ENCODE measurements at regions not wholly inside any gene's neighbourhood (a gene's known extent, or its start where the extent isn't known, plus 50 kb on each side); places are given as distances from the start of the nearest gene placed in this dataset.

GRCh38 chr12:92259291-92259690 lies 113.6 kb upstream of the BTG1 start:
- BruUV-seq (replicated peaks), result no TSS peak

More at GRCh38 chr12:92259291-92259690, 113.6 kb upstream of the BTG1 start:
- CTCF ChIA-PET, result interaction anchor here (0.6 to 0.7 kb wide), 2 partner anchors 83 to 657 kb away, joined by 3 read pairs; no protein-coding TSS in a partner anchor
- POLR2A ChIA-PET, result no interaction called here
- no peak overlapping the region for H2AFZ ChIP-seq (ENCODE audit: control insufficient read depth, low read depth, low read length)
- no peak overlapping the region for H3K4me3 ChIP-seq
- intact Hi-C loops (cut with micrococcal nuclease; ENCODE audit: unreplicated experiment), result no loop called here
- H3K36me3 ChIP-seq (ENCODE audit: control insufficient read depth in 2 of 2, insufficient read depth in 2 of 2, low read length in 1 of 2), result no peaks in the 10 kb centered on the region
- no peaks in the 10 kb centered on the region for H3K27me3 ChIP-seq (replicated peaks in 1 of 2; ENCODE audit: control insufficient read depth in 2 of 2, insufficient read depth in 2 of 2, low read length in 1 of 2)
- DNase-seq (ENCODE audit: low read depth, low spot score), result no peak
- H4K20me1 ChIP-seq (ENCODE audit: control insufficient read depth, insufficient read depth), result no peaks in the 10 kb centered on the region
- no peak for FAIRE-seq
- no peak for TF ChIP-seq MLLT1 (IDR thresholded peaks at IDR 0.05)
- no peak for TF ChIP-seq IRF5 (IDR thresholded peaks at IDR 0.05; ENCODE audit: borderline replicate concordance)
- no peak overlapping the region for H3K9ac ChIP-seq (ENCODE audit: control insufficient read depth, insufficient read depth, low read length)
- H3K4me2 ChIP-seq (ENCODE audit: control insufficient read depth, insufficient read depth), result no peak overlapping the region
- no peaks in the 10 kb centered on the region for H3K4me1 ChIP-seq (ENCODE audit: control insufficient read depth, insufficient read depth, low read length)
- H3K9me3 ChIP-seq (replicated peaks; ENCODE audit: control insufficient read depth, insufficient read depth, low read length), result no peaks in the 10 kb centered on the region
- H3K27ac ChIP-seq (ENCODE audit: control insufficient read depth, insufficient read depth), result no peak overlapping the region
- RAD21 ChIA-PET (ENCODE audit: unreplicated experiment), result no interaction called here
- in situ Hi-C loops (cut with MboI), result no loop called here
- WGBS (ENCODE audit: insufficient coverage, insufficient replicate concordance, low lambda C conversion rate, missing lambda C conversion rate), result 84% methylated on average over 1 of the region's 1 CpG
- SMC1A ChIA-PET (ENCODE audit: uncharacterized antibody, unreplicated experiment), result interaction anchor here (0.6 to 1.5 kb wide), 4 partner anchors 21 to 505 kb away, joined by 3 read pairs; no protein-coding TSS in a partner anchor
- no peaks in the 10 kb centered on the region for H3K79me2 ChIP-seq (ENCODE audit: control insufficient read depth, insufficient read depth, low read length)
- ATAC-seq, result no peak

Data from GM12878 (cell line).